ENCODE measurements at regions not wholly inside any gene's neighbourhood (a gene's known extent, or its start where the extent isn't known, plus 50 kb on each side); places are given as distances from the start of the nearest gene placed in this dataset.
A peak's percentile ranks its signal among the peaks of the same experiment; 100 is the strongest.
"Not testable (repeated sequence)": the region's sequence is repeated elsewhere in the genome, so short reads cannot be mapped to it uniquely, and the experiment has no call there.

DNA sequence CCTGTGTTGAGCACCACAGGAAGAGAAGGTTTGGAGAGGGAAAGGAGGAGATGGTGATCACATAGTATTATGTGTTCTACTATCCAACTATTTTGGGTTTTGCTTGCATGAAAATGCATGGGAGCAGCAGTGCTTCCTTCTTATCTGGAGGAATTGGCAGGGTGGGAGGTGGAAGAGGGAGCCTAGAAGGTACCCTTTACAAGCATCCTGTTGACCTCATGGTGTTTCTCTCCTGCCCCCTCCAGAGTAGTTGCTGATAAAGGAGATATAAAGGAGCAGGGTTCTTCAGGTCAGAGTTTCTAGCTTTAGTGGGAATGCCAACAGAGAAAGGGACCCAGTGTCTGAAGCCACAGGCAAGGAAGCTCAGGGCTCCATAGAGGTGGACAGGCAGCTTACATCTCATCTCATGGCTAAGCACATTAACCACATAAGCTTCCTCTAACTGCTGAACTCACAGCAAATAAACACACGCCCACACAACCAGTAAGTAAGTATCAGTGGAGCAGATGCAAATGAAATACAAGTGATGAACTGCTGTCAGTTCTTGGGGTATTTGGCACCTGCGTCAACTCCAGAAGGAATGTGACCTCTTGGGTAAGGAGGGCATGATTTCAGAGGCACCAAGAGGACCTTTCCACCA, 174.2 kb upstream of the SLC38A2 start:
- peak; percentile 49 for DNase-seq

GRCh38 chr12:46543378-46543795, 170.8 kb upstream of the SLC38A2 start:
- not testable (repeated sequence) for DNase-seq

DNA sequence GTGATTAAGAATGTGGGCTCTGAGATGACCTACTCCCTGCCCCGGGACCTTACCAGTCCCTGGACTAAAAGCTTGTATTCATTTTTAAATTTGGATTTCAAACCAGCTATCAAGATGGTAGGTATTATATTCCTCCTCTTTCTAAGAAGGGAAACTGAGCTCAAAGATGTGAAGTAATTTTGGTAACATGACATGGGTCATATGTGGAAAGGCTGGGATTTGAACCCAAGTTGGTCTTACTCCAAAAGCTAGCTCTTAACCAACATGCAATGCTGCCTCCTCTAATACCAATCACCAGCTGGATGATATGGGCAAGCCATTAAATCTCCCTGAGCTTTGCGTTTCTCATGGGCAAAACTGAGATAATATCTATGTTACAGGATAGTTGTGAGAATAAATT, 166.4 kb upstream of the SLC38A2 start:
- no peak for DNase-seq

GRCh38 chr12:46537387-46537955, 164.9 kb upstream of the SLC38A2 start:
- DNase-seq = no peak

DNA sequence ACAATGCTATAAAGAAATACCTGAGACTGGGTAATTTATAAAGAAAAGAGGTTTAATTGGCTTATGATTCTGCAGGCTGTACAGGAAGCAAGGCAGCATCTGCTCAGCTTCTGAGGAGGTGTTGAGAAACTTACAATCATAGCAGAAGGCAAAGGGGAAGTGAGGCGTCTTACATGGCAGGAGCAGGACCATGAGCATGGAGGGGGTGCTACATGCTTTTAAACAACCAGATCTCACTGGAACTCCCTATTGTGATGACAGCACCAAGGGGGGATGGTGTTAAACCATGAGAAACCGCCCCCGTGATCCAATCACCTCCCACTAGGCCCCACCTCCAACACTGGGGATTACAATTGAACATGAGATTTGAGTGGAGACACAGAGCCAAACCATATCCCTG, 163.7 kb upstream of the SLC38A2 start:
- DNase-seq = not testable (repeated sequence)

DNA sequence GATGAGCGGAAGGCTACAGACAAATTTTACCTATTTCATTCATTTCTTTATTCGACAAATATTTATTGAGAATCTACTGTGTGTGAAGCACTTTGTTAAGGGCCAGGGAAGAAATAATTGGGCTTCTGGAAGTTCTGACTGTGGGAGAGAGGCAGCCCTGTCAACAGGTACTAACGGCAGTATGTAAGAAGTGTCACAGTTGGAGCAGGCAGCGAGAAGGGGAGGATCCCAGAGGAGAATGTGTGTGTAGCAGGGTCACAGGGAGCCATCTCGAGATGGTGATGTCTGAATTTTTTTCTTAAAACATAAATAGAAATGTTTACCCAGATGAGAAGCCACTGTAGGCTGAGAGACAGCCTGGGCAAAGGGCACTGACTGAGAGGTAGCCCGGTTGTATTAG, 163.3 kb upstream of the SLC38A2 start:
- no peak for DNase-seq

- no peak for DNase-seq
Observed at GRCh38 chr12:46535376-46535775, 162.8 kb upstream of the SLC38A2 start.

- no peak for DNase-seq
Observed at GRCh38 chr12:46534327-46534840, 161.8 kb upstream of the SLC38A2 start.

GRCh38 chr12:46533723-46534122, 161.2 kb upstream of the SLC38A2 start:
- DNase-seq = no peak

GRCh38 chr12:46531804-46532203, 159.2 kb upstream of the SLC38A2 start:
- no peak for DNase-seq

- no peak for DNase-seq
Observed at GRCh38 chr12:46531059-46531785, 158.6 kb upstream of the SLC38A2 start.

- DNase-seq = no peak
Observed at GRCh38 chr12:46530373-46531056, 157.9 kb upstream of the SLC38A2 start.

- DNase-seq = no peak
Observed at GRCh38 chr12:46526233-46526632, 153.7 kb upstream of the SLC38A2 start.

GRCh38 chr12:46524778-46525177, 152.2 kb upstream of the SLC38A2 start:
- DNase-seq = no peak

- peak; percentile 82 for DNase-seq
Observed at GRCh38 chr12:46523863-46524770, 151.5 kb upstream of the SLC38A2 start.

DNA sequence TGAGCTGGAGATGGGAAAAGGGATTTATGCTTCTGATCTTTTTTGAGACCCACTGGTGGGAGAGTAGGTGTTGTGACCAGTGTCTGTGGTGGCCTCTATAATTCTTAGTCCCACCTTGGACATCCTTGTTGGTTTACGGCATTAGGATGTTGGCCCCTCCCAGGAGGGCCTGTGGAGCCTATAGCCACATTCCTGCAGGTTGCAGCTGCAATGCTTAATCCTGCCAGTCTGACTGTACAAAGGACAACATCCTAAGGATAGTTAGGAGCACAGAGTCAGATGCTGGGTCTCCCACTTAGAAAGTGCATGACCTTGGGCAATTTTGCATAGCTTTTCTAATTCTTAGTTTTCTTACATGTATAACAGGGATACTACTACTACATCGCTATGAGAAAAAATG, 150.9 kb upstream of the SLC38A2 start:
- DNase-seq = no peak

- no peak for DNase-seq
Observed at GRCh38 chr12:46522071-46522470, 149.5 kb upstream of the SLC38A2 start.

DNA sequence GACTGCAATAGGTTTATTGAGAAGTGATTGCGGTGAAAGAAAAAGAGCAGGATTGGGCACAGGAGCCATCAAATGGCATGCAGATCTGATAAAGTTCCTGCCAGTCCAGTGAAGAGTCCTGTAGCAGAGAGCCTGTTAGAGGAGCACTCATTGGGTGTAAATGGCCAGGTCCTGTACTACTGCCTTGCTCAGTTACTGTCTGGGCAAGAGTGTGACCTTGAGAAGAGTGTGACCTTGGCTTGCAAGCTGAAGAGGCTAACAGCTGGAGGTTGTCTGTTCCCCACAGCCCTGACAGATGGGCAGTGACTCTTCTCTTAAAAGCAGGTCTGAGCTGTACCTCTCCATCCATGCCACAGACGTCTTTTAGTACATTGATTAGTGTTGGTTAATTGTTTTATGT, 148.6 kb upstream of the SLC38A2 start:
- no peak for DNase-seq

DNA sequence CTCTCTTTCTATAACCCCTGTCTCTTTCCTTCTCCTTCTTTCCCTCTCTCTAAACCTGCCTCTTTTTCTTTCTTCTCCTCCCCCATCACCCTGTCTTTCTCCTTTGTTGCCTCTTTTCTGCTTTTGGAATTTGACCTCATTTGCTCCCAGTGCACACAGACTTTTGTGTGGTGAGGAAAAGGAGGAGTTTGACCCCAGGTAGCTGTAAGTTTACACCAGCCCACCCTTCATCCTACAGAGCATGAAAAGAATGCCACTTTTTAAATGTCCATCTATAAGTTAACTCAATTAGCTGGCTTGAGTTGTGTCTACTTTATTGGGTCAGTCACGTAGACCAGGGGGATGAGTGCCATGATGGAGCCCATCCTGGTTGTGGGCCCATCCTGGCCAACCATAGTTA, 146.8 kb upstream of the SLC38A2 start:
- DNase-seq = no peak

DNA sequence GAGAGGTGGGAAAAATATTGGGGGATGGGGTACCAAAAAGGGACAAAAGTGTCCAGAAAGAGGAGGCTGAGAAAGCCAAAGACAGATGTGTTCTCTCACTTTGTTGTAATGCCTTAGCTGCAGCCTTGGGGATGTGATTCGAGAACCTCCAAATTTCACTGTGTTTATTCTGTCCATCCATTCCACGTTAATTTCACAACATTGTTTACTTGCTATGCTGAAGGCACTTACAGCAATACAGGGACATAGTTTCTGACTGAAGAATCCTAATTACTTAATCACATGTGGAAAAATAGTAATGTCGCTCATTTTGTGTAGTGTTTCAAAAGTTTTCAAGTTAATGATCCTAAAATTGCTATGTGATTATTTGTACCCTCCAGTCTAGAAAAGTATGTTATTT, 146.2 kb upstream of the SLC38A2 start:
- DNase-seq = no peak

GRCh38 chr12:46518169-46518568, 145.6 kb upstream of the SLC38A2 start:
- DNase-seq = no peak

DNA sequence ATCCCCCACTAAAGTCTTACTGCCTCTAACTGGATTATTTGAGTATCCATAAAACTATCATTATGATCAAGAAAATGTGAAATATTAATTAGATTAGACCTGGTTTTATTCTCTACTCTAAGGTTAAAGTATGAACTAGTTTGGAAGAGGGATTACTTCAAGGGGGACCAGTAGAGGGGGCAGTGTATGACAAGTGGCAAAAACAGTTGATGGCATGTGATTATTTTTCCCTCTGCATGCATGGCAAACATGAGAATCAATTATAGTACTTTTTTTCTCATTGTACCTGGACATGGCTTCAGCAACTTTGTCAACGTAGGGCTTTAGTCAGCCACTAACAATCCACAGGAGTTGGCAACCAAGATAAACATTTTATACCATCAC, 145.0 kb upstream of the SLC38A2 start:
- peak; percentile 12 for DNase-seq

All from activated CD4-positive, alpha-beta T cell treated with anti-CD3 and anti-CD28 coated beads, Interleukin-2, amount 50 U/mL, for 16 hours (primary cell).